Right atrium auricular region (tissue), 2 donors: ENCODE measurements at regions not wholly inside any gene's neighbourhood (a gene's known extent, or its start where the extent isn't known, plus 50 kb on each side); places are given as distances from the start of the nearest gene placed in this dataset.
"Not testable (repeated sequence)": the region's sequence is repeated elsewhere in the genome, so short reads cannot be mapped to it uniquely, and the experiment has no call there.

ENCODE experiments used
- DNase-seq: peaks from one replicate; pipeline ENCODE4 v3.0.0-alpha.2; 2019; ENCODE audit warnings: low spot score
- H3K27ac ChIP-seq, 2 donors: fragments of 200-600 bp; sonication (generic); 1 replicate in 1 of 2; 2 replicates in 1 of 2; pipeline ENCODE4 v1.5.1; 2016 to 2019
- H3K27me3 ChIP-seq, 2 donors: fragments of 200-600 bp; sonication (generic); one replicate each; pipeline versions ENCODE4 v1.5.1 to v1.6.0; 2017 to 2019
- H3K36me3 ChIP-seq: fragments of 200-600 bp; sonication (generic); one replicate; pipeline ENCODE4 v1.5.1; 2016
- H3K4me1 ChIP-seq, 2 donors: fragments of 200-600 bp; sonication (generic); one replicate each; pipeline versions ENCODE4 v1.5.1 to v1.6.0; 2017 to 2019
- H3K4me3 ChIP-seq, 2 donors: fragments of 200-600 bp; sonication (generic); 1 replicate in 1 of 2; 2 replicates in 1 of 2; pipeline ENCODE4 v1.5.1; 2017 to 2019; ENCODE audit warnings: mild to moderate bottlenecking in 1 of 2, moderate library complexity in 1 of 2
- H3K9me3 ChIP-seq, 2 donors: fragments of 200-600 bp; sonication (generic); one replicate each; pipeline ENCODE4 v1.5.1; 2019
- TF ChIP-seq, protein P1 (sequence below), 2 donors: fragments of 200-600 bp; sonication (generic); IDR thresholded peaks; one replicate each; pipeline ENCODE4 v1.5.1; 2019; ENCODE audit warnings: antibody characterized with exemption in 2 of 2

DNA sequence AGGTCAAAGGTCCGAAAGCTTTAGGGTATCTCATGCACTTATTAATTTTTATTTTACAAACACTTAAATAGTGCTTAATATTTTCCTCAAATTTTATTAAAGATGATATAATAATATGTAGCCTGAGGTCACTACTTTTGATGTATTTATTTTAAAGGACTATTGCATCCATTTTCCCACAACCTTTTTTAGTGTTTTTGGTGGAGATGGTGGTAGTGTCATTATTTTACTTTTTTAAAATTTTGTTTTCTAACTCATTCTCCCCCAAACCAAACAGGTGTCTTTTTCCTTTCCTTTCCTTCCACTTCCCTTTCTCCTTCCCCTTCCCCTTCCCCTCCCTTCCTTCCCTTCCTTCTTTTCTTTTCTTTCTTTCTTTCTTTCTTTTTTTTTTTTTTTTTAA is 328.6 kb downstream of the CYLC2 start:
- Histone ChIP-seq H3K4me1 (no peaks in the 10 kb centered on the region), H3K9me3 (no peaks in the 10 kb centered on the region), H3K4me3 (no peak overlapping the region), H3K27ac (no peak overlapping the region), H3K36me3 (no peaks in the 10 kb centered on the region), H3K27me3 (no peaks in the 10 kb centered on the region)
- TF ChIP-seq, protein P1, sequence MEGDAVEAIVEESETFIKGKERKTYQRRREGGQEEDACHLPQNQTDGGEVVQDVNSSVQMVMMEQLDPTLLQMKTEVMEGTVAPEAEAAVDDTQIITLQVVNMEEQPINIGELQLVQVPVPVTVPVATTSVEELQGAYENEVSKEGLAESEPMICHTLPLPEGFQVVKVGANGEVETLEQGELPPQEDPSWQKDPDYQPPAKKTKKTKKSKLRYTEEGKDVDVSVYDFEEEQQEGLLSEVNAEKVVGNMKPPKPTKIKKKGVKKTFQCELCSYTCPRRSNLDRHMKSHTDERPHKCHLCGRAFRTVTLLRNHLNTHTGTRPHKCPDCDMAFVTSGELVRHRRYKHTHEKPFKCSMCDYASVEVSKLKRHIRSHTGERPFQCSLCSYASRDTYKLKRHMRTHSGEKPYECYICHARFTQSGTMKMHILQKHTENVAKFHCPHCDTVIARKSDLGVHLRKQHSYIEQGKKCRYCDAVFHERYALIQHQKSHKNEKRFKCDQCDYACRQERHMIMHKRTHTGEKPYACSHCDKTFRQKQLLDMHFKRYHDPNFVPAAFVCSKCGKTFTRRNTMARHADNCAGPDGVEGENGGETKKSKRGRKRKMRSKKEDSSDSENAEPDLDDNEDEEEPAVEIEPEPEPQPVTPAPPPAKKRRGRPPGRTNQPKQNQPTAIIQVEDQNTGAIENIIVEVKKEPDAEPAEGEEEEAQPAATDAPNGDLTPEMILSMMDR (IDR thresholded peaks at IDR 0.05), result no peak
- DNase-seq, result no peak

DNA sequence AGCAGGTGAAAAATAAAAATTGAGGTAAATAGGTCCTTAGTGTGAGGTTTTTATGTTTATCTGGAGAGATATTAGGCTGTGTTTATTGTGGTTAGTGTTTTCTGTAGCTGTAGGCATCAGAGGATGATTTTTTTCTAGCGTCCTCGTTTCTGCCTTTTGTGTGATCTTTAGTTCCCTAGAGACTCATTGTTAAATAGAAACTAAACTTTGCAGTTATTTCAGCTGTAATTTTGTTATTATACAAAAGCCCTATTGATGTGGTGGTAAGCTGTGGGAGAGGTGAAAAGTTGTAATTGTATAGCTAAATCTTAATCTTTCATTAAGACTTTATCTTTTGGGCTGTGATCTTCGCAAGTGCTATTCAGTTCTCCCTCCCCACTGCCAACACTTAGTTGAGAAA is 340.3 kb downstream of the CYLC2 start:
- no peaks in the 10 kb centered on the region for H3K36me3 ChIP-seq
- no peak overlapping the region for H3K27ac ChIP-seq
- TF ChIP-seq, protein P1 (IDR thresholded peaks at IDR 0.05), result no peak
- H3K4me3 ChIP-seq, result no peak overlapping the region
- DNase-seq, result no peak
- no peaks in the 10 kb centered on the region for H3K4me1 ChIP-seq
- H3K9me3 ChIP-seq, result no peaks in the 10 kb centered on the region
- no peaks in the 10 kb centered on the region for H3K27me3 ChIP-seq

DNA sequence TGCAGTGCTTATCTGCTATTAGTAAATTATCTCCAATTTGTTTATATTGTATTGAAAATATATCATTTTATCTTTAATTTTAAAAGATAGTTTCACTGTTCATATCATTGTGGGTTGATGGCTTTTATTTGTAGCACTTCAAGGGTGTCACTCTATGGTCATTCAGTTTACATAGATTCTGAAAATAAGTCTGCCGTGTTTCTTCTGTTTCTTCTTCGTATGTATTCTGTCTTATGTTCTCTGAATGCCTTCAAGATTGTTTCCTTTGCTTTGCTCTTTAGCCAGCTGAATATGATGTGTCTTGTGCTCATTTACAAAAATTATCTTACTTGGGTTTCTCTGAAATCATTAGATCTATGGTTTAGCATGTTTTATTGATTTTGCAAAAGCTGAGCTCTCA is 359.9 kb downstream of the CYLC2 start:
- H3K36me3 ChIP-seq, result no peaks in the 10 kb centered on the region
- H3K4me1 ChIP-seq, result no peaks in the 10 kb centered on the region
- H3K9me3 ChIP-seq, result peaks cover 3 to 11% of the 10 kb centered on the region in 2 donors
- TF ChIP-seq, protein P1 (IDR thresholded peaks at IDR 0.05), result no peak
- H3K27ac ChIP-seq, result no peak overlapping the region
- H3K27me3 ChIP-seq, result no peaks in the 10 kb centered on the region
- no peak overlapping the region for H3K4me3 ChIP-seq
- DNase-seq, result no peak

DNA sequence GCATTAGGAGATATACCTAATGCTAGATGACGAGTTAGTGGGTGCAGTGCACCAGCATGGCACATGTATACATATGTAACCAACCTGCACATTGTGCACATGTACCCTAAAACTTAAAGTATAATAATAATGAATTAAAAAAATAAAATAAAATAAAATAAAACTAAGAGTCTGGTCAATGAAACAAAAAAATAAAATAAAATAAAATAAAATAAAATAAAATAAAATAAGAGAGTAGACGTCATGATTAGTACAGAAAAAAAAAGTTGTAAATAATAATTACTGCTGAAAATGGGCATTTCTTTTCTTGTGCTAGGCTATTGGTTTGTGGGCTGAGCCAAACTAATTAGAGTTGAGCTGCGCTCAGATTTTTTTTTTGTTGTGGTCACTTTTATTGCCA is 362.8 kb downstream of the CYLC2 start:
- H3K27ac ChIP-seq, result not testable (repeated sequence)

DNA sequence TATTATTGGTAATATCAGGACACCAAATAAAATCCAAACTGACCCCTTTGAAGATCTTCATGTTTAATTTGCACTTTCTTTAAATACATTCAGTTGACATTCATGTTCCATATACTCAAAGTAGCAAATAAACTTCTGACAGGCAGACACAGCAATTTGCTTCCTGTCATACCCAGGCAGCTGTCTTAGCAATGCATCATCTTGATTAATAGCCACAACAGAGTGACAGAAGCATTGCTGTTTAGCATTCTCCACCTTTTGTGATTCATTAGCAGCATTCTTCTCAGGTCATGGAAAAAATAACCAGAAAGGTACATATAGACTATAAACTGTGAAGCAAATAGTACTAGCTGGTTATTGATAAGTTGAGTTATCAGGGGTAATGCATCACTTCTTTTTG is 366.8 kb downstream of the CYLC2 start:
- TF ChIP-seq, protein P1 (IDR thresholded peaks at IDR 0.05), result no peak
- H3K27ac ChIP-seq, result no peak overlapping the region
- no peaks in the 10 kb centered on the region for H3K9me3 ChIP-seq
- no peaks in the 10 kb centered on the region for H3K36me3 ChIP-seq
- no peaks in the 10 kb centered on the region for H3K4me1 ChIP-seq
- no peak for DNase-seq
- H3K27me3 ChIP-seq, result no peaks in the 10 kb centered on the region
- H3K4me3 ChIP-seq, result no peak overlapping the region

More for the DNA sequence above, 362.8 kb downstream of the CYLC2 start:
- DNase-seq, H3K4me3 ChIP-seq, H3K36me3 ChIP-seq, H3K4me1 ChIP-seq, H3K27me3 ChIP-seq: not testable (repeated sequence)
- H3K9me3 ChIP-seq, result peaks cover 3 to 11% of the 10 kb centered on the region in 2 donors

DNA sequence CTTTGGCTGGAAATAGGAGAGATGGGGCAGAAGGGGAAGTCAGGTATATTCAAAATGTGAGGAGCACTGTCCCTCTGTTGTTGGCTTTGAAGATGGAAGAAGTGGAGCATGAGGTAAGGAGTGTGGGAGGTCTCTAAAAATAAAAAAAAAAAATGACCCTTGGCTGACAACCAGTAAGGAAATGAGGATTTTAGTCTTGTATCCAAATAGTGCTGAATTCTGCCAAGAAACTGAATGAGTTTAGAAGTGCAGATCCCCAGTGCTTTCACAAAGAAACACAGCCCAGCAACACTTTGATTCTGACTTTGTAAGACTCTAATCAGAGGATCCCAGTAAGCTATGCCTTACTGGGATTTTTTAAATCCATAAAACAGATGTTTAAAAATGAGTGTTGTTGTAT is 367.9 kb downstream of the CYLC2 start:
- no peaks in the 10 kb centered on the region for H3K27me3 ChIP-seq
- no peaks in the 10 kb centered on the region for H3K36me3 ChIP-seq
- H3K4me1 ChIP-seq, result no peaks in the 10 kb centered on the region
- H3K27ac ChIP-seq, result no peak overlapping the region
- no peaks in the 10 kb centered on the region for H3K9me3 ChIP-seq
- TF ChIP-seq, protein P1 (IDR thresholded peaks at IDR 0.05), result no peak
- no peak for DNase-seq
- H3K4me3 ChIP-seq, result no peak overlapping the region
